ENCODE measurements at regions not wholly inside any gene's neighbourhood (a gene's known extent, or its start where the extent isn't known, plus 50 kb on each side); places are given as distances from the start of the nearest gene placed in this dataset.

DNA sequence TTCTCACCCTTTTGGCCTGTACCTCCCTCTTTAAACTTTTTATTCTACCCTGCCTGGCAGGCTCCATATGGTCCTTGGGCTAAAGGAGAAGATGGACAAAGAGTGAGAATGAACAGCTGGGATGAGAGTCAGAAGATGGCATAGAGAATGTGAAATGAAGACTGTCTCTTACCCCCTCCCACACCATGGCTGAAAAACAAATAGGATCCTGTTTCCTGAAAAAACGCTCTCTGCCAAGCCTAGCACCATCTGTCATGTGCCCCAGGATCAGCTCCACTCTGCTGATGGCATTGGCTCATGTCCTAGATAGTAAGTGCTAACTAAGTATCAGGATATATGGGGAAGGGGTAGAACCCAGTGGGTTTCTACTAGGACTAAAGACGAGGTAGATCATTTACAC lies 238.6 kb downstream of the MEX3B start:
- no peaks in the 10 kb centered on the region for H4K20me1 ChIP-seq (replicated peaks; ENCODE audit: control insufficient read depth, extremely low read depth, insufficient read depth, low read length)
- no peaks in the 10 kb centered on the region for H3K9me3 ChIP-seq (replicated peaks; ENCODE audit: control insufficient read depth, insufficient read depth, low read length)
- DNase-seq (ENCODE audit: low read depth, low spot score) (no peak), FAIRE-seq (no peak)
- H3K9ac ChIP-seq (replicated peaks; ENCODE audit: extremely low read depth, insufficient read depth, low read length) = no peak overlapping the region
- POLR2A ChIA-PET = no interaction called here
- no peak for TF ChIP-seq EZH2 (IDR thresholded peaks at IDR 0.05; ENCODE audit: borderline replicate concordance, low read depth, low read length, severe bottlenecking)
- no peak for TF ChIP-seq GATA2 (IDR thresholded peaks at IDR 0.05; ENCODE audit: insufficient read depth, insufficient read length, low read depth, low read length)
- no peak for TF ChIP-seq JUN (IDR thresholded peaks at IDR 0.05; ENCODE audit: borderline replicate concordance, insufficient read depth, insufficient read length, low read depth)
- TF ChIP-seq POLR2AphosphoS5 (IDR thresholded peaks at IDR 0.05; ENCODE audit: insufficient read depth, low read depth, low read length) = no peak
- no peak for TF ChIP-seq MYC (IDR thresholded peaks at IDR 0.05; ENCODE audit: low read depth, low read length)
- TF ChIP-seq POLR2A (IDR thresholded peaks at IDR 0.05; ENCODE audit: low read depth, low read length) = no peak
- TF ChIP-seq FOS (IDR thresholded peaks at IDR 0.05; ENCODE audit: borderline replicate concordance, insufficient read depth, low read length) = no peak
- TF ChIP-seq, protein P1, sequence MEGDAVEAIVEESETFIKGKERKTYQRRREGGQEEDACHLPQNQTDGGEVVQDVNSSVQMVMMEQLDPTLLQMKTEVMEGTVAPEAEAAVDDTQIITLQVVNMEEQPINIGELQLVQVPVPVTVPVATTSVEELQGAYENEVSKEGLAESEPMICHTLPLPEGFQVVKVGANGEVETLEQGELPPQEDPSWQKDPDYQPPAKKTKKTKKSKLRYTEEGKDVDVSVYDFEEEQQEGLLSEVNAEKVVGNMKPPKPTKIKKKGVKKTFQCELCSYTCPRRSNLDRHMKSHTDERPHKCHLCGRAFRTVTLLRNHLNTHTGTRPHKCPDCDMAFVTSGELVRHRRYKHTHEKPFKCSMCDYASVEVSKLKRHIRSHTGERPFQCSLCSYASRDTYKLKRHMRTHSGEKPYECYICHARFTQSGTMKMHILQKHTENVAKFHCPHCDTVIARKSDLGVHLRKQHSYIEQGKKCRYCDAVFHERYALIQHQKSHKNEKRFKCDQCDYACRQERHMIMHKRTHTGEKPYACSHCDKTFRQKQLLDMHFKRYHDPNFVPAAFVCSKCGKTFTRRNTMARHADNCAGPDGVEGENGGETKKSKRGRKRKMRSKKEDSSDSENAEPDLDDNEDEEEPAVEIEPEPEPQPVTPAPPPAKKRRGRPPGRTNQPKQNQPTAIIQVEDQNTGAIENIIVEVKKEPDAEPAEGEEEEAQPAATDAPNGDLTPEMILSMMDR (IDR thresholded peaks at IDR 0.05; ENCODE audit: extremely low read depth in 1 of 2, insufficient read depth in 1 of 2, low read depth in 1 of 2, low read length in 2 of 2) = no peak
- TF ChIP-seq, protein P2, sequence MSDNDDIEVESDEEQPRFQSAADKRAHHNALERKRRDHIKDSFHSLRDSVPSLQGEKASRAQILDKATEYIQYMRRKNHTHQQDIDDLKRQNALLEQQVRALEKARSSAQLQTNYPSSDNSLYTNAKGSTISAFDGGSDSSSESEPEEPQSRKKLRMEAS (IDR thresholded peaks at IDR 0.05; ENCODE audit: insufficient read depth, insufficient read length) = no peak
- no peaks in the 10 kb centered on the region for H3K27me3 ChIP-seq (ENCODE audit: control insufficient read depth in 2 of 2, insufficient read depth in 2 of 2, low read length in 2 of 2)
- intact Hi-C loops (cut with micrococcal nuclease) (no loop called here), dilution Hi-C loops (cut with MboI; ENCODE audit: extremely low pct_ligation_motif_present, low sequenced_read_pairs) (no loop called here)
- CTCF ChIA-PET = no interaction called here
- no peaks in the 10 kb centered on the region for H3K9me1 ChIP-seq (replicated peaks; ENCODE audit: control insufficient read depth, extremely low read depth, insufficient read depth, low read length)
- no TSS peak for BruUV-seq (replicated peaks)
- no peaks in the 10 kb centered on the region for H3K79me2 ChIP-seq (ENCODE audit: control insufficient read depth, insufficient read depth, low read length)
- no peak overlapping the region for H2AFZ ChIP-seq (ENCODE audit: low read depth, low read length)
- no peak overlapping the region for H3K4me3 ChIP-seq (replicated peaks in 1 of 3; ENCODE audit: insufficient read depth in 1 of 3, low read depth in 1 of 3, low read length in 3 of 3)
- no peak overlapping the region for H3K27ac ChIP-seq (ENCODE audit: insufficient read depth, low read depth, low read length)
- H3K4me1 ChIP-seq (ENCODE audit: control insufficient read depth, extremely low read depth, insufficient read depth, low read length) = no peaks in the 10 kb centered on the region
- H3K4me2 ChIP-seq (ENCODE audit: insufficient read depth, low read length) = no peak overlapping the region
- no peaks in the 10 kb centered on the region for H3K36me3 ChIP-seq (ENCODE audit: control insufficient read depth in 2 of 2, extremely low read depth in 1 of 2, insufficient read depth in 2 of 2, low read length in 2 of 2)
